Renal cortex interstitium (tissue), 11 donors: ENCODE measurements at regions not wholly inside any gene's neighbourhood (a gene's known extent, or its start where the extent isn't known, plus 50 kb on each side); places are given as distances from the start of the nearest gene placed in this dataset.

Experiments
- DNase-seq, 11 donors: peaks; one replicate each; pipeline ENCODE4 v3.0.0-alpha.2; 2013; ENCODE audit warnings: low read depth in 9 of 11, low spot score in 4 of 11; ENCODE audit errors: extremely low read depth in 1 of 11

DNA sequence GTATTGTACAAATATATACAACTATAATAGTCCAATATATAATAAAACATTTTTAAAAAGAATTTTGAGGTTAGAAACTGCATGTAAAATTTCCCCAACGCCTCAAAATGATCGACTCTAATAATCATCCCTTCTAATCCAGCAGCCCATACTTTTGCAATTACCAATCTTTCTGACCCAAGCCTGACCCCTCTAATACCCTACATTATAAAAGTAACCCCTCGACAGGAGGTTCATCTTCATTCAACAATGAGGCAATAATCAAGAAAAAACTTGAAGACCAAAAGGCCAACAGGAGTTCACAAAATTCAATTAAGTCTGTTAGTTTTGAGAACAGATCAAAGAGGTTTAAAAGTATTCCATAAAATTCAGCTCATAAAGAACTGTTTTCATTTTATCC lies 393.5 kb downstream of the GPM6A start:
- no peak for DNase-seq

DNA sequence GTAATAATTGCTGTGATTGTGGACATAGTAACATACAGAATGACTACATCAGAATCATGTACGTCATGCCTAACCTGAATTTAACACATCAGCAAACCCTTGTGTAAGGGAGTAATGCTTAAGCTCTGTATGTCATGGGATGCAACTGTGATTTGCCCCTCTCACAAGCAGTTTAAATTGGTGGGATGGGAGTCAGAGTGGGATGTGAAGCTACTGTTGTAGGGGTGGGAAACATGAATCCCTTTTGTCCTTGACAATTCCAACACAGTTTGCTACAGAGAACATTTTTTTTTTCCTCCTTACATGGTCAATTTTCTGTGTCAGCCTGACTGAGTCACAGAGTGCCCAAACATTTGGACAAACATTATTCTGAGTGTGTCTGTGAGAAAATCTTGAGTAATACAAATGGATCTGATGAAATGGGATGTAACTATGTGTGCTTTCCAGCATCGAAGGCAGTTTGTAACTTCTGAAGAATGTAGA lies 392.8 kb downstream of the GPM6A start:
- no peak for DNase-seq

DNA sequence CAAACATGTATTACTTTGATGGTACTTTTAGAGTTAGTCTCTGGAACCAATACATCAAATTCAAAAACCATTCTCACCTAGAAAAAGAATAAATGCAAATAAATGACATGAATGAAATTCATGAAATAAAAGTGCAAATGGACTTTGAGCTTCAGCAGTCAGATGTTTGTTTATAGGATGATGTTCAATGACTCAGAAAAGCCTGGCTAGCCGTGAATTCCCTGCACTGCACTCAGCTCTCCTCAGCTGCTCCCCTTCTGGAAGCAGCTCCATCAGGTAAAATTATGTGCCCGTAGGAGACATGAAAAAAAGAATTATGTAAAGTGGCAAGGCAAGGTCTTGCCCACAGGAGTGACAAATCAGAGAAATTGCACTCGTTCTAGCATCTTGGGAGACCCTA lies 390.6 kb downstream of the GPM6A start:
- no peak for DNase-seq

DNA sequence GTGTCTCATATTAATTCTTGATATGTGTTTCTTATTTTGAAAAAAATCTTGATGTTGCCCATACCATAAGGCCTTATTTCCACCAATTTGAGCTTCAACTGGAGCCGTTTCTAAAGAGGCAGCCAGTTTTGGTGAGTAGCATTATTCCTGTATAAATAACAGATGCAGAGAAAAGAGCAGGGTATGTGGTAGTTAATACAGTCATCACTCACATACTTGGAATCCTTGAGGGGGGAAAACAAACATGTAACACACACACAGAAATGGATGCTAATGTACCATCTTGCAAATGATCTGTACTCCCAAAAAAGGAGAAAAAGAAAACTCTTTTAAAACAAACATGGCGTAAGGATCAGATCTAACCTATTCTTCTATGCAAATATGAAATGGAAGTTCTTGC lies 389.7 kb downstream of the GPM6A start:
- no peak for DNase-seq

DNA sequence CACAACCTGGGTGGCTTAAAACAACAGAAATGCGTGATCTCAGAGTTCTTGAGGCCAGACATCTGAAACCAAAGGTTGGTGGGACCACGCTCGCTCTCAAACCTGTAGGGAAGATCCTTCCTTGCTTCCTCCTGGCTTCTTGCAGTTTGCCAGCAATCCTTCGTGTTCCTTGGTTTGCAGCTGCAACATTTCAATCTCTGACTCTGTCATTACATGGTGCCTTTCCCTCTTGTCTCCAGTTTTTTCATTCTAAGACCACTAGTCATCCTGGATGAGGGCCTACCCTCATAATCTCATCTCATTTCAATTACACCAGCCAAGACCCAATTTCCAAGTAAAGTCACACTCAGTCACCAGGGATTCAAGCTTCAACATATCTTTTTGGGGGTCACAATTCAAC lies 388.0 kb downstream of the GPM6A start:
- DNase-seq: no peak

DNA sequence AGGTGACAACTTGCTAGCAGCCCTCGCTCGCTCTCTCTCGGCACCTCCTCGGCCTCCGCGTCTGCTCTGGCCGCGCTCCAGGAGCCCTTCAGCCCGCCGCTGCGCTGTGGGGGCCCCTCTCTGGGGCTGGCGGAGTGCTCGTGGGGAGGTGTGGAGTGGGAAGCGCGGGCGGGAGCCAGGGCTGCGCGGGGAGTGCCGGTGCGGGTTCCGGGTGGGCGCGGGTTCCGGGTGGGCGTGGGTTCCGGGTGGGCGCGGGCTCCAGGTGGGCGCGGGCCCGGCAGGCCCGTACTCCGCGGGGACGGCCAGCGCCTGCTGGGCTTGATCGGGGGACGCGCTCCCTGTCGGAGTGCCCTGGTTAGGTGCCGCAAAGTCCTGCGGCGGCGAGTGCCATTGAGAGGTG lies 384.3 kb downstream of the GPM6A start:
- no peak for DNase-seq

DNA sequence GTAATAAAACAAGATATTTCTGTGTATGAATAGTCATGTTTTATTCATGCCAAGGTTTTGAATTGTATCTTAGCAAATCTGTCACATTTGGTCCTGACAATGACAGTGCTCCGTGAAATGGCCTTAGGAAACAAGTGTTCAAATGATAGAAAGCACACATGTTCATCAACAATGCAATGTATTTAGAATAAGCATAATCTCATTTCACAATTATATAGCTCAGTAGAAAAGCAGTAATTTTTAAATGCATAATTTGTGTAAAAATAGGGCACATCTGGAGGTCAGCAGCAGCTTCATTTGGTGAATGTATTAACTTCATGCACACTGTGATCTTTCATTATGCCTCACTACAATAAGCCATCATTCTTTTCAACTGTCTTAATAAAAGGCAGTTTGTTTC lies 380.4 kb downstream of the GPM6A start:
- DNase-seq: no peak

DNA sequence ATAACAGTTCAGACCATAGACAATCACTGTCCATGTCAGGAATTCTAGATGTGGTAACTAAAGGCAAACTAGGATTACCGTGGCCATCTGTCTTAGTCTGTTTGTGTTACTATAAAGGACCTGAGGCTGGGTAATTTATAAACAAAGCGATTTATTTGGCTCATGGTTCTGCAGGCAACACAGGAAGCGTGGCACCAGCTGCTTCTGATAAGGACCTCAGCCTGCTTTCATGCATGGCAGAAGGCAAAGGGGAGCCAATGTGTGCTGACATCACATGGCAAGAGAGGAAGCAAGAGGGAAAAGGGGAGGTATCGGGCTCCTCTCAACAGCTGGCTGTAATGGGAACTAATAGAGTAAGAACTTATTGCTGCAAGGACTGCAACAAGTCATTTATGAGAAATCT lies 376.7 kb downstream of the GPM6A start:
- peak in 1 of 11 donors; percentile 8 for DNase-seq

DNA sequence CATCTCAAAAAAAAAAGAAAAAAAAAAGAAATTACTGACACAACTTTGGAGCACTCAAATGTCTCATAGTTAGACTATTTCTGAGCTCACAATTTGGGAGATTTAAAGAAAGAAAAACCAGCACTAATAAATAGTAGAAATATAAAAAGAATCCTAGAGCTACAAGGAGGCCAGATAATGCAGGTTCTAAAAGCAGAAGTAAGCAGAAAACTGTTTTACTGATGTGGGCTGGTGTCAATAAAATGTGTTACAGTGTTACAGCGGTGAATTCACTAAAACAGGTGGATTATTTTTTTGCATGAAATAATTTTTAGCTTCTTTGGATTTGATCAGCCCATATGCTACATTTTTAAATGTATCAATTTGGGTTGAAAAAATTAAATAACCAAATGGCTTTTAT lies 375.9 kb downstream of the GPM6A start:
- DNase-seq: no peak

DNA sequence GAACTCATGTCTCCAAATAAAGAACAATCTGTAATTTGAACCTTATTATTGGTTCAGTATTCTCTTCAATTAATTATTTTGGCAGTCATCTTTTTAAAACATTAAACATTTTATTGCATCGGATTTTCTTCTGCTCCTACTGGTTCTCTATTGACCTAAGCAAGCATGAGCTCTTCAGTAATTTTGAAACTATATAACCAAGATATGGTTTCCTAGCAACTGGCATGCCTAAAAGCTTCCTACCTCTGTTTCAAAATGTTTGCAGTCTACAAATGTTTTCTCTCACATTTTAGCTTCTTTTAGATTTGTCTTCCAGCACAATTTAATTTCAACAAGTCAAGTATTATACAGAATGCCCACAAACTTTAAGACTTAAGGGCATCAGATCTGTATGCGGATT lies 371.3 kb downstream of the GPM6A start:
- no peak for DNase-seq

DNA sequence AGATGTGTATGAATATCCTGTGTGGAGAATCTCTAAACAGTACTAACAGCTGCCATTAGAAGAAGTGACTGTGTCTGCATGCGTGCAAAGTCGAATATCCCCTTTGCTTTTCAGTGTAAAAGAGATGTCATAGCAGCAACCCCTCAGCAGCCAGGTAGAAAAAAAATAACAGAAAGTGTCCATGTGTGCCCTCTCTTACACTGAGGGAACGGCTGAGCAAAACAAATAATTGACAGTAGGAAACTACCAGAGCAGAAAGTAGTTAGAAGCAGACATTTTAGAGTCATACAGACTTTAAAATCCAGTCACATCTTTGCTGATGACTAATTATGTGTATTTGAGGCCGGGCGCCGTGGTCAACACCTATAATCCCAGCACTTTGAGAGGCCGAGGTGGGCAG lies 370.8 kb downstream of the GPM6A start:
- DNase-seq: no peak

DNA sequence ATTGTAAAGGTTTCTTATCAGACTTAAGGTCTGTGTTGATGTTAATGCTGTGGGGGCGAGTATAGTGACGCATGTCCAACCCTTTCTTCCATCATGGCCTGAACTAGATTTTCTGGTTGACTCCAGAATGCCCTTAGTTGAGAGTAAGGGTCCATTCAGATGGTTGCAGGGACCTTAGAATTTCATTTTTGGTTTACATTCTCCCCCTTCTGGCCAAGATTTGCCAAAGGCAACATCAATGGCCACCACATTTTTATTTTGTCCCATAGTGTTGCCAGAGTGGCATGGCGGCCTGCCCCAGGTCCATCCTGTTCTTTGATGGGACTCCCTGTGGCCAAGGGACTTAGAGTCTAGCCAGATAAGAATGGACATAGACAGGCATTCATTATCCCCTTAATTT lies 368.5 kb downstream of the GPM6A start:
- DNase-seq: no peak

DNA sequence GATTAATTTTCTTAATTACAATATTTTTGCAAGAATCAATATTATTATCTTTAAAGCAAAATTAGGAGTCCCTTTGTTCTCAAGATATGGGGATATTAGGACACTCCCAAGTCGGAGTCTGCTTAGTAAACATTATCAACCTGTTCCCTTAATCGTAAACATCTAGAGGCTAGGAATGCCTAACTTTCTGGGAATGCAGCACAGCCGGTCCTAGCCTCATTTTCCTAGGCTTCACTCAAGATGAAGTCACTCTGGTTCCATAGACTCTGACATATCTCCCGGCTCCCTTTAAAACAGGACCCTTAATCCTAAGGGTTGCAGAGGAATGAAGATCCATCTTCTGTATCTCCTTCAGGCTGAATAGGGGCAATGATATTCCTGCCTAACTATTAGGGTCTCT lies 367.6 kb downstream of the GPM6A start:
- no peak for DNase-seq

DNA sequence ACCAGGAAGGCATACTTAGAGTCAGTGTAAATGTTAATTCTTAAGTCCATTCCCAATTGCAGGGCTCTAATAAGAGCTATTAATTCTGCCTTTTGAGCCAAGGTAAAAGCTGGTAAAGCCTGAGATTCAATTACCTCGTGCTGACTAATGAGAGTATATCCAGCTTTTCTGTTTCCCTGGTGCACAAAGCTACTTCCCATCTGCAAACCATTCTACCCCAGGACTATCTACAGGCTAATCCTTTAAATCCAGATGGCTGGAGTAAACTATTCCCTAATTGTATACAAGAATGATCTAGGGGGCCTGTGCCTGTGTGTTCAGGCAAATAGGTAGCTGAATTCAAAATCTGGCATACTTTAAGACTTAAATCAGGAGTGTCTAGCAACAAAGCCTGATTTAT lies 365.0 kb downstream of the GPM6A start:
- no peak for DNase-seq

DNA sequence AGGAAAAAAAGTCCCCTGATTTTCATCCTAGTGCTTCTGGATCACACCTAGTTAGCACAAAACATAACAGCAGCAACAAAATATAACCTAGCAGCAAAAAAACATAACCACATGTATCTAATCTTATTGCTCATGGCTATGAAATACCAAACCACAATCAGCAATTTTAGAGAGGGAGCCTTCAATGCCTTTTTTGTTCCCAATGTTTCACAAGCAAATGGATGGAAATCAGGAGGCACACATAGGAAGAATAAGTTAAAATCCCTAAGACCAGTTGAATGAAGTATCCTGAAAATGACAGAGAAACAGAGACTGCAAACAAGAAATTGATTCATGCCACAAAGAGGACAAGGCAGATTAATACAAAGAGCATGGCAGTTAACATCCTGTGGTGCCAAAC lies 361.6 kb downstream of the GPM6A start:
- no peak for DNase-seq

DNA sequence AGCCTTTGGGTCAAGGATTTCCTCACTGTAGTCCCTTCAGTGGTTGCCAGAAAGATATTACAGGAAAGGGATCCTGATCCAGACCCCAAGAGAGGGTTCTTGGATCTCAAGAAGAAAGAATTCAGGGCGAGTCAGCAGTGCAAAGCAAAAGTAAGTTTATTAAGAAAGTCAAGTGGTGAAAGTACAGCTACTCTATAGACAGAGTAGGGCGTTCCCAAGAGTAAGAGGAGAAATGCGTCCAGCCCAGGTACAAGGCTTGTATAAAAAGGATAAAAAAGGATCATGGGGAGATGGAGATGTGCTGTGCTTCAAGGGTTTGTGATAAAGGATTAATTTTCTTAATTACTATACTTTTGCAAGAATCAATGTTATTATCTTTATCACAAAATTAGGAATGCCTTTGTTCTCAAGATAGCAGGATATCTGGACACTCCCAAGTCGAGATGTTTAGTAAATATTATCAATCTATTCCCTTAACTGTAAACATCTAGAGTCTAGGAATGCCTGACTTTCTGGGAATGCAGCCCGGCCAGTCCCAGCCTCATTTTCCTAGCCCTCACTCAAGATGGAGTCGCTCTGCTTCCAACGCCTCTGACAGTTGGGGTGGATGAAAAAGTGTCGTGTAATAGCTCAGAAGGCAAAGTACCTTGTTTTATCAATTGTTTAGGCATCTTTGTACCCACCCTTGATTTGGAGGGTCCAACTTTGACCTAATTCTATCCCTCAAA lies 360.7 kb downstream of the GPM6A start:
- DNase-seq: no peak

DNA sequence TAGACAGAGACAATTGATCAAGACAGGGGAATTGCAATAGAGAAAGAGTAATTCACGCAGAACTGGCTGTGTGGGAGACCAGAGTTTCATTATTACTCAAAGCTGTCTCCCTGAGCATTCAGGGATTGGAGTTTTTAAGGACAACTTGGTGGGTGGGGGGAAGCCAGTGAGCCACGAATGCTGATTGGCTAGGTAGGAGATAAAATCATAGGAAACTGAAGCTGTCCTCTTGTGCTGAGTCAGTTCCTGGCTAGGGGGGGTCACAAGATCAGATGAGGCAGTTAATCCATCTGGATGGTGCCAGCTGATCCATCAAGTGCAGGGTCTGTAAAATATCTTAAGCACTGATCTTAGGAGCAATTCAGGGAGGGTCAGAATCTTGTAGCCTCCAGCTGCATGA lies 358.6 kb downstream of the GPM6A start:
- DNase-seq: no peak

DNA sequence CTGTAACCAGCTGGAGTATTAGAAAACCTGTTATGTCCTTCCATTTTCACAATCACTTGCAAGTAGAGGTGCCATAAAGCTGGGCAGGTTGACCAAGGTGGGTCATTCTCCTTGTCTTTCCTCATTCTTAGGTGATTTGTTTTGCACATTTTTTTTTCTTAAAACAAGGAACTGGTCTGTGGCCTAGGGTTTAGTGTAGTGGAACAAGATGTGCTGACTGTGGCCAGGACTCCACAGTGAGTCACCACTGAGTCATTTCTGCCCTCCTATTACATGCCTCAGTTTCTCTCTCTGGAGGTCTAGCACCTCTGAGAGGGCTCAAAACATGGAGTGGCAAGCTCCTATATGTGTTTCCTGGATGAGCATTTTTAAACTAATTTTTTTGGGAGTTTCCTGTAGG lies 355.9 kb downstream of the GPM6A start:
- DNase-seq: no peak

DNA sequence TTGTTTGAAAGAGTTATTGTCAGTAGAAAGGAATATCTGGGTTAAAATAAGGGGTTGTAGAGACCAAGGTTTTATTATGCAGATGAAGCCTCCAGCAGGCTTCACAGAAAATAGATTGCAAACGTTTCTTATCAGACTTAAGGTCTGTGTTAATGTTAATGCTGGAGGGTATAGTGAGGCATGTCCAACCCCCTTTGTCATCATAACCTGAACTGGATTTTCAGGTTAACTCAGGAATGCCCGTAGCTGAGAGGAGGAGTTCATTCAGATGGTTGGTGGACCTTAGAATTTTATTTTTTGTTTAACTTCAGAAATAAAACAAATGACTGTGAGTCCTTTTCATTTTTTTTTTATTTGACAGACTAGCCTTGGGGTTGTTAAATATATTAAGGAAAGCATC lies 354.1 kb downstream of the GPM6A start:
- no peak for DNase-seq

DNA sequence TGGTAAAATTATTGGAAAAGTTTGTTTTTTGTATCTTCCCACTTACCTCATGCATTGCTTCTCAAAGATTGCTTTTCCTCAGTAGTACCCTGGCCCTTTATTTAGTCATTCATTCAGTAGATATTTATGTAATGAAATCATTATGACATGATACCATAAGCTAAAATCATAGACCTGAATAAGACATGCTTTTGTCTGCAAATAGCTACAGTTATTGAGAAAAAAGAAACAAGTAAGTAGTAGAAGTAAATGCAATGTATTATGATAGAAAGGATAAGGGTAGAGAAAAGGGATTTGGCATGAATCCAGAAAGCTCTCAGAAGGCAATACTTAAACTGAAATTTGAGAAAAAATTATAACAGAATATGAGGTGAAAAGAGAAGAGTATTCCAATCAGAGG lies 352.5 kb downstream of the GPM6A start:
- no peak for DNase-seq

DNA sequence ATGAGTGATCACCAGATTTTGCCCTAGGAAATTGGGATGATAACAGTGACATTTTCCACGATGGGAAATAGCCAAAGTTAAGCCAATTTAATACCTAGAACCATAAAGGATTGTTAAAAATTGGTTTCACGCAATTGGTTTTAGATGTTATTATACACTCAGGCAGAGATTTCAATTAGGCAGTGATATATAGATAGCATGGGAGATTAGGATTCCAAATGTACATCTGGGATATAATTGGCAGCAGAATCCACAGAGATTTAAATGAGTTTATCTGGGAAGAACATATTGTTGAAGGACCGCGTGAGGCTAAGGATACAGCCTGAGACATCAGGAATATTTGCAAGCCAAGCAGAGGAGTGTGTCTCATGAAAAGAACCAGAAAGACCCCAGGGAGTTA lies 351.6 kb downstream of the GPM6A start:
- no peak for DNase-seq

DNA sequence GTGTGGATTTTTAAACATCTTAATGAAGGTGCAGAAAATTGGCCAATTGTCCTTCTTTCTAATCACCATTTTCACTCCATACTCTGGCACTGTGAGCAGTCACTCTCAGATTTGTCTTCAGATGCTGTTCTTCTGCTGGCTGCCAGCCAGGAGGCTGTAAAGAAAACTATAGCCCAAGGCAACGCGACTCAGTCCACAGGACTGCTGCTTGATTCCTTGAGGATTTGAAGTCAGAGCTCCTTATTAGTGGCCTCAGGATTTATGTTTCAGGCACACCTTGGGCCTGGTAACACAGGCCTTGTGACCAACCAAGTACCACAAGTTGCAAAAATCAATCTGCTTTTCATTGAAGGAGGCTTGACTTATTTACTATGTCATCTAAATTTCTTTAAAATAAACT lies 342.6 kb downstream of the GPM6A start:
- DNase-seq: no peak
